Type B pancreatic cell (in vitro differentiated cells): ENCODE measurements at regions not wholly inside any gene's neighbourhood (a gene's known extent, or its start where the extent isn't known, plus 50 kb on each side); places are given as distances from the start of the nearest gene placed in this dataset.

Experiments used
- DNase-seq: peaks from one replicate; pipeline ENCODE4 v3.0.0; 2021; ENCODE audit warnings: mixed read lengths; ENCODE audit not compliant: unreplicated experiment; ENCODE audit errors: extremely low spot score
- H3K27ac Mint-ChIP-seq: 2 replicates; pipeline ENCODE4 v1.8.0; 2021; ENCODE audit warnings: mild to moderate bottlenecking, mixed read lengths
- H3K27me3 Mint-ChIP-seq: 2 replicates; pipeline ENCODE4 v1.8.0; 2021; ENCODE audit warnings: mixed read lengths
- H3K36me3 Mint-ChIP-seq: 2 replicates; pipeline ENCODE4 v1.8.0; 2021; ENCODE audit warnings: mixed read lengths
- H3K4me1 Mint-ChIP-seq: one replicate; pipeline ENCODE4 v1.8.0; 2021; ENCODE audit warnings: mixed read lengths; ENCODE audit not compliant: unreplicated experiment
- H3K4me3 Mint-ChIP-seq: 2 replicates; pipeline ENCODE4 v1.8.0; 2021; ENCODE audit warnings: mild to moderate bottlenecking, mixed read lengths
- H3K9me3 Mint-ChIP-seq: 2 replicates; pipeline ENCODE4 v1.8.0; 2021; ENCODE audit warnings: mixed read lengths
- CTCF ChIP-seq: fragments of 200-600 bp; sonication (generic); conservative IDR thresholded peaks from 2 replicates; pipeline ENCODE4 v1.5.0; 2021; ENCODE audit warnings: antibody characterized with exemption, mild to moderate bottlenecking

DNA sequence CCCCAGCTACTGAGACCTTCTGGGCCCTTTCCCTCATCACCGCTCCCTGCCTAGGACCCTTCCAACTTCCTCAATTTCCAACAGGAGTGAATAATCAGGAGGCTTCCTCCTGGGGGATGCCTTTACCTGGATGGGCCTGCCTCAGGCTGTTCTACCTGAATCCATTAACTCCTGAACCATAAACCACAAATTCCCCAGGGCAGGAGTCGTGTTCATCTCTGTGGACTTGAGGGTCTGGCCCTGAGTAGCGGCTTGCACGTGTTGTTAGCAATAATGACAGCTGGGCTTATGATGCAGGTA is 105.1 kb upstream of the GPR26 start:
- no peak for TF ChIP-seq CTCF
- Mint-ChIP-seq H3K27me3 (peaks cover 44% of the 10 kb centered on the region), H3K27ac (no peak overlapping the region), H3K9me3 (no peaks in the 10 kb centered on the region), H3K36me3 (no peaks in the 10 kb centered on the region), H3K4me1 (no peaks in the 10 kb centered on the region), H3K4me3 (no peak overlapping the region)
- DNase-seq = peak; percentile 20

DNA sequence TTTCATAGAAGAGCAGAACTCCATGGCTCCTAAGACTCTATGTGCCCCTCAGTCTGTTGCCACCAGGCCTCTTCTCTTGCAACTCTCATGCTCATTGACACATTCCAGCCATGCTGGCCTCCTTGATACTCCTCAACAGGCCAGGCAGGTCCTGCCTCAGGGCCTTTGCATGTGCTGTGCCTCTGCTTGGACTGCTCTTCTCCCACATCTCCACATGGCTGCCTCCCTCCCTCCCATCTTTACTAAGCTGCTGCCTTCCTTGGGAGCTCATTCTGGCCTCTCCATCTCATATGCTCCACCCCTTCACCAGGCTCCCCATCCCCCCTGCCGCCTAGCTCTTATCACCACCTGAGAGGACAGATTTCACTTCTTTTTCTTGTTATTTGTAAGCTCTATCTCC is 103.8 kb upstream of the GPR26 start:
- H3K27me3 Mint-ChIP-seq = peaks cover 49% of the 10 kb centered on the region
- H3K9me3 Mint-ChIP-seq = no peaks in the 10 kb centered on the region
- no peaks in the 10 kb centered on the region for H3K36me3 Mint-ChIP-seq
- no peak overlapping the region for H3K27ac Mint-ChIP-seq
- H3K4me1 Mint-ChIP-seq = no peaks in the 10 kb centered on the region
- peak; percentile 32 for DNase-seq
- TF ChIP-seq CTCF = no peak
- no peak overlapping the region for H3K4me3 Mint-ChIP-seq

- no peaks in the 10 kb centered on the region for H3K9me3 Mint-ChIP-seq
- H3K36me3 Mint-ChIP-seq = no peaks in the 10 kb centered on the region
- H3K4me1 Mint-ChIP-seq = no peaks in the 10 kb centered on the region
- no peak for TF ChIP-seq CTCF
- H3K4me3 Mint-ChIP-seq = no peak overlapping the region
- H3K27me3 Mint-ChIP-seq = peaks cover 51% of the 10 kb centered on the region
- H3K27ac Mint-ChIP-seq = no peak overlapping the region
- peak; percentile 40 for DNase-seq
Observed at GRCh38 chr10:123562811-123563580, 103.2 kb upstream of the GPR26 start.

GRCh38 chr10:123563581-123563855 is 102.6 kb upstream of the GPR26 start:
- no peaks in the 10 kb centered on the region for H3K36me3 Mint-ChIP-seq
- no peaks in the 10 kb centered on the region for H3K4me1 Mint-ChIP-seq
- H3K27me3 Mint-ChIP-seq = peaks cover 52% of the 10 kb centered on the region
- no peaks in the 10 kb centered on the region for H3K9me3 Mint-ChIP-seq
- H3K27ac Mint-ChIP-seq = no peak overlapping the region
- no peak for DNase-seq
- H3K4me3 Mint-ChIP-seq = no peak overlapping the region
- TF ChIP-seq CTCF = no peak

- peak; percentile 34 for DNase-seq
- TF ChIP-seq CTCF = no peak
- no peaks in the 10 kb centered on the region for H3K4me1 Mint-ChIP-seq
- peaks cover 56% of the 10 kb centered on the region for H3K27me3 Mint-ChIP-seq
- H3K4me3 Mint-ChIP-seq = no peak overlapping the region
- no peaks in the 10 kb centered on the region for H3K36me3 Mint-ChIP-seq
- H3K27ac Mint-ChIP-seq = no peak overlapping the region
- no peaks in the 10 kb centered on the region for H3K9me3 Mint-ChIP-seq
Observed at GRCh38 chr10:123563994-123564393, 102.2 kb upstream of the GPR26 start.

DNA sequence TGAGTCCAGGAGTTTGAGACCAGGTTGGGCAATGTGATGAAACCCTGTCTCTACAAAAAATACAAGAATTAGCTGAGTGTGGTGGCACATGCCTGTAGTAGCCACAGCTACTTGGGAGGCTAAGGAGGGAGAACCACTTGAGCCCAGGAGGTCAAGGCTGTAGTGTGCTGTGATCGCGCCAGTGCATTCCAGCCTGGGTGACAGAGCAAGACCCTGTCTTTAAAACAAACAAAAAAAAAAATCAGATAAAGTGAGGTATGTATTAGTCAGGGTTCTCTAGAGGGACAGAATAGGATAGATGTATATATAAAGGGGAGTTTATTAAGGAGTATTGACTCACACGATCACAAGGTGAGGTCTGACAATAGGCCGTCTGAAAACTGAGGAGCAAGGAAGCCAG is 101.5 kb upstream of the GPR26 start:
- no peaks in the 10 kb centered on the region for H3K4me1 Mint-ChIP-seq
- H3K36me3 Mint-ChIP-seq = no peaks in the 10 kb centered on the region
- peak overlapping the region; percentile 68 for H3K27ac Mint-ChIP-seq
- peak; percentile 20 for DNase-seq
- peaks cover 55% of the 10 kb centered on the region for H3K27me3 Mint-ChIP-seq
- no peaks in the 10 kb centered on the region for H3K9me3 Mint-ChIP-seq
- no peak overlapping the region for H3K4me3 Mint-ChIP-seq
- no peak for TF ChIP-seq CTCF
